Upper lobe of left lung (tissue), 6 donors: ENCODE measurements at regions not wholly inside any gene's neighbourhood (a gene's known extent, or its start where the extent isn't known, plus 50 kb on each side); places are given as distances from the start of the nearest gene placed in this dataset.

ENCODE experiments used
- ATAC-seq, 2 donors: fragments of 200-7000 bp; cut with Tn5 transposase; one replicate each; pipeline ENCODE4 v1.9.1; 2022; ENCODE audit warnings: mild to moderate bottlenecking in 2 of 2, moderate library complexity in 2 of 2; ENCODE audit not compliant: low FRiP score in 2 of 2
- DNase-seq, 2 donors: peaks; one replicate each; pipeline ENCODE4 v3.0.0-alpha.2; 2019 to 2020
- H3K27ac ChIP-seq, 4 donors: fragments of 200-600 bp; sonication (generic); one replicate each; pipeline ENCODE4 v1.5.1; 2016 to 2019
- H3K27me3 ChIP-seq, 4 donors: fragments of 200-600 bp; sonication (generic); one replicate each; pipeline ENCODE4 v1.5.1; 2017 to 2019
- H3K36me3 ChIP-seq, 4 donors: fragments of 200-600 bp; sonication (generic); one replicate each; pipeline ENCODE4 v1.5.1; 2016 to 2019
- H3K4me1 ChIP-seq, 4 donors: fragments of 200-600 bp; sonication (generic); one replicate each; pipeline ENCODE4 v1.5.1; 2018 to 2019
- H3K4me3 ChIP-seq, 4 donors: fragments of 200-600 bp; sonication (generic); one replicate each; pipeline ENCODE4 v1.5.1; 2017 to 2019; ENCODE audit warnings: mild to moderate bottlenecking in 2 of 4, moderate library complexity in 1 of 4
- H3K9me3 ChIP-seq, 4 donors: fragments of 200-600 bp; sonication (generic); one replicate each; pipeline ENCODE4 v1.5.1; 2018 to 2019
- CTCF ChIP-seq, 6 experiments: fragments of 450-650 bp in 4 of 6; fragments of 200-600 bp in 2 of 6; sonication (generic) in 2 of 6; IDR thresholded peaks; one replicate each; pipeline ENCODE4 v1.5.1; 2016 to 2019; ENCODE audit warnings: antibody characterized with exemption in 6 of 6
- EP300 ChIP-seq, 4 donors: sonication (generic); formaldehyde crosslinking; IDR thresholded peaks; one replicate each; pipeline ENCODE4 v1.5.1; 2017; ENCODE audit warnings: antibody characterized with exemption in 4 of 4, control low read depth in 2 of 4
- POLR2A ChIP-seq, 4 donors: fragments of 450-650 bp; IDR thresholded peaks; one replicate each; pipeline ENCODE4 v1.5.1; 2016 to 2017; ENCODE audit warnings: antibody characterized with exemption in 4 of 4, mild to moderate bottlenecking in 2 of 4
- POLR2AphosphoS5 ChIP-seq, 2 donors: sonication (generic); formaldehyde crosslinking; IDR thresholded peaks; one replicate each; pipeline ENCODE4 v1.5.1; 2017; ENCODE audit warnings: antibody characterized with exemption in 2 of 2
- WGBS, 2 donors: methylation state at CpG; one replicate each; pipeline ENCODE4 v1.1.5; 2017 to 2018; 5-methylcytosine and 5-hydroxymethylcytosine counted together
- donor health status: DM: no; HTN: no; CAD: no; lungs with moderate emphysema.
- donor health status: DM: no; HTN: yes; CAD: no; lungs with severe emphysema.

DNA sequence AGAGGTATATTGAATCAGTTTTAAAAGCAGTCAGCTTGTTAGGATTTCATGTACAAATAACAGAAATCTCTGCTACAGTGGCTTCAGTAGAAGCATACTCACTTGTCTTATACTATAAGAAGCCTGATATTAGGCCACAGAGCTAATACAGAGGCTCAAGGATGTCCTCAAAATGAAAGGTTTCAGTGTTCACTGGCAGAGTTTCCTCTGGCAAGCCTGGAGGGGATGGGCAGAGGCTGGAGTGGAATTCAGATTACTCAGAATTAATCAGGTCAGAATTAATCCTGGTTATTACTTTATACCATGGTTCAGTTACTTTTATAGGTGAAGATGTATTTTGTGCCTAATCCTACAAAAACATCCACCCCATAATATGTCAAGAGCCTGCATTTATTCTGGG, 520.5 kb downstream of the USP25 start:
- Histone ChIP-seq H3K27me3 (no peaks in the 10 kb centered on the region), H3K36me3 (no peaks in the 10 kb centered on the region), H3K9me3 (no peaks in the 10 kb centered on the region), H3K4me1 (no peaks in the 10 kb centered on the region), H3K4me3 (no peak overlapping the region), H3K27ac (no peak overlapping the region)
- DNase-seq, result no peak
- ATAC-seq, result no peak
- TF ChIP-seq CTCF (IDR thresholded peaks at IDR 0.05) (no peak), EP300 (IDR thresholded peaks at IDR 0.05) (no peak), POLR2AphosphoS5 (IDR thresholded peaks at IDR 0.05) (no peak), POLR2A (IDR thresholded peaks at IDR 0.05) (no peak)

DNA sequence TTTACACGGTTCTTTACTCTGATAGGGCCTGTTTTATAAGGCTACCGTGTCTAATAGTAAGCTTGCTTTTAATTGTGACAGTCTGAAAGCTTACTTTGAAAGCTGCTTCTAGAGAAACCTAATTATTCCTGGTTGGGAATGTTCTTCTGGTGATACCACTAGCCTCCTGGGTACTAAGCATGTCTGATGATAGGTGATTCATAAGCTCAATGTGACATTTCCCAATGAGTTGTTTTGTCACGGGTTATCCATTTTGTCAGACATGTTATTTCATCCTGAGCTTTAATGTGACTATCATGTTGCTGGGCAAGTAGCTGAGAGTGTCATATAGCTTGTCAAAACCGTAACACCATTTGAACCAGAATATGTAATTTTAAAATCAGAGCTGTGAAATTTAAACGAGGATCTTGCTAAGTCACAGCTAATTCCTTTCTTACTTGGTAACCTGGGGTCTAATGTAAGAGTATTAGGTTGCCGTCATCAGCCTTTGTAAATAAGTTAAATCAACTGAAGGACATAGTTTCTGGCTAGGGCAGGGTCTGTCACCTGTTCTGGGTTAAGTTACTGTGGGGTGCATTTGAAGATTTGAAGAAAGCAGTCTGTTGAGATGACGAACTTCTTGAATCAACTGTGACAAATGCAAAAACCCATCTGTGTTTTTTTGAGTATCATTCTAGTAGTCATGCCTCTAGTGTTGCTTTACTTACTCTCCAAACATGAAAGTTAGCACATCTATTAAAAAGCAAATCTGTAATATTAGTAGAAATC, 529.2 kb downstream of the USP25 start:
- TF ChIP-seq CTCF (IDR thresholded peaks at IDR 0.05) (no peak), POLR2A (IDR thresholded peaks at IDR 0.05) (no peak), POLR2AphosphoS5 (IDR thresholded peaks at IDR 0.05) (no peak), EP300 (IDR thresholded peaks at IDR 0.05) (no peak)
- no peaks in the 10 kb centered on the region for H3K4me1 ChIP-seq
- no peaks in the 10 kb centered on the region for H3K36me3 ChIP-seq
- no peaks in the 10 kb centered on the region for H3K9me3 ChIP-seq
- no peaks in the 10 kb centered on the region for H3K27me3 ChIP-seq
- DNase-seq (no peak), ATAC-seq (no peak)
- no peak overlapping the region for H3K27ac ChIP-seq
- WGBS, 2 donors, result 88% methylated on average over 7 of the region's 7 CpGs
- no peak overlapping the region for H3K4me3 ChIP-seq

DNA sequence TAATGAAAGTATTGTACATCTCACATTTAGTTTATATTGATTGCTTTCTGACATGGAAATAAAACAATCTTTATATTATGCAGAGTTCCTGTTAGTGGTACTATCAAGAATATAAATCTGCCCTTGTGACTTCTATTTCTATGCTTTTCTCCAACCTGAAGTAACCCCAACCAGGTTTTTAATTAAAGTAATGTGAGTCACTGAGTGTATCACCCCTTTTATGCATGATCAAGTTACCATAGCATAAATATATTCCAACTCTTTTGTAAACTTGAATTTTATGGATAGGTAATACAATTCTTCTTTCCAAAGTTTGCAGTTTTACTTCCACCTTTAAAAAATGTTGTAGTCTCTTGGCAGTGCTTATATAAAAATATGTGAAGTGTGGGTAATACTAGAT, 532.3 kb downstream of the USP25 start:
- ATAC-seq, result no peak
- TF ChIP-seq CTCF (IDR thresholded peaks at IDR 0.05) (no peak), EP300 (IDR thresholded peaks at IDR 0.05) (no peak), POLR2A (IDR thresholded peaks at IDR 0.05) (no peak), POLR2AphosphoS5 (IDR thresholded peaks at IDR 0.05) (no peak)
- no peak for DNase-seq
- Histone ChIP-seq H3K36me3 (no peaks in the 10 kb centered on the region), H3K4me1 (no peaks in the 10 kb centered on the region), H3K27ac (no peak overlapping the region), H3K27me3 (no peaks in the 10 kb centered on the region), H3K9me3 (no peaks in the 10 kb centered on the region), H3K4me3 (no peak overlapping the region)

GRCh38 chr21:16264319-16264718, 534.5 kb downstream of the USP25 start:
- Histone ChIP-seq H3K4me3 (no peak overlapping the region), H3K27ac (no peak overlapping the region), H3K36me3 (no peaks in the 10 kb centered on the region), H3K9me3 (no peaks in the 10 kb centered on the region), H3K27me3 (no peaks in the 10 kb centered on the region), H3K4me1 (no peaks in the 10 kb centered on the region)
- 50 to 60% methylated on average over 4 of the region's 4 CpGs for WGBS, 2 donors
- TF ChIP-seq EP300 (IDR thresholded peaks at IDR 0.05) (no peak), CTCF (IDR thresholded peaks at IDR 0.05) (no peak), POLR2AphosphoS5 (IDR thresholded peaks at IDR 0.05) (no peak), POLR2A (IDR thresholded peaks at IDR 0.05) (no peak)
- ATAC-seq (peak in 1 of 2 donors; percentile 85), DNase-seq (no peak)

GRCh38 chr21:16269476-16269875, 539.7 kb downstream of the USP25 start:
- Histone ChIP-seq H3K4me3 (no peak overlapping the region), H3K4me1 (no peaks in the 10 kb centered on the region), H3K27ac (no peak overlapping the region), H3K36me3 (no peaks in the 10 kb centered on the region), H3K9me3 (no peaks in the 10 kb centered on the region), H3K27me3 (no peaks in the 10 kb centered on the region)
- TF ChIP-seq CTCF (IDR thresholded peaks at IDR 0.05) (no peak), POLR2A (IDR thresholded peaks at IDR 0.05) (no peak), POLR2AphosphoS5 (IDR thresholded peaks at IDR 0.05) (no peak), EP300 (IDR thresholded peaks at IDR 0.05) (no peak)
- 95 to 97% methylated on average over 1 of the region's 1 CpG for WGBS, 2 donors
- DNase-seq (no peak), ATAC-seq (no peak)
